H1 (cell line): ENCODE measurements at regions not wholly inside any gene's neighbourhood (a gene's known extent, or its start where the extent isn't known, plus 50 kb on each side); places are given as distances from the start of the nearest gene placed in this dataset.

Source experiments
- CTCF ChIA-PET: fragments of 300-600 bp; sonication (Branson Sonifier 250); formaldehyde crosslinking; loops from one replicate; lab custom pipeline; 2021; ENCODE audit not compliant: partially characterized antibody; lab: Charles Lee
- POLR2A ChIA-PET: fragments of 300-600 bp; sonication (Branson Sonifier 250); formaldehyde crosslinking; loops from one replicate; lab custom pipeline; 2021; ENCODE audit warnings: inconsistent platforms; ENCODE audit not compliant: partially characterized antibody; lab: Charles Lee
- DNase-seq, 2 experiments: peaks; one replicate each; pipeline versions ENCODE4 v3.0.0 to v3.0.0-alpha.2; 2010 to 2022; ENCODE audit warnings: low spot score in 2 of 2, low read depth in 1 of 2, mixed read lengths in 1 of 2
- FAIRE-seq: peaks from 2 replicates; lab custom pipeline; 2011; peaks lifted over from hg19 to GRCh38; lab: Jason Lieb, UNC
- H2AFZ ChIP-seq: 2 replicates; pipeline ENCODE4 v1.8.1; 2012; ENCODE audit warnings: low read length, inconsistent platforms
- H2AK5ac ChIP-seq: 2 replicates; pipeline ENCODE4 v1.6.1; 2013; ENCODE audit warnings: low read depth, low read length
- H2BK120ac ChIP-seq: replicated peaks from 2 replicates; pipeline ENCODE3; 2013; ENCODE audit warnings: low read depth, low read length, inconsistent platforms
- H2BK12ac ChIP-seq: 2 replicates; pipeline ENCODE4 v1.6.1; 2013; ENCODE audit warnings: low read depth, low read length
- H2BK15ac ChIP-seq: 2 replicates; pipeline ENCODE4 v1.6.1; 2013; ENCODE audit warnings: low read length
- H2BK20ac ChIP-seq: 2 replicates; pipeline ENCODE4 v1.6.1; 2013; ENCODE audit warnings: low read length
- H2BK5ac ChIP-seq: 2 replicates; pipeline ENCODE4 v1.6.1; 2013; ENCODE audit warnings: low read depth, low read length
- H3K14ac ChIP-seq: 2 replicates; pipeline ENCODE4 v1.6.1; 2013; ENCODE audit warnings: inconsistent platforms; ENCODE audit not compliant: insufficient read length
- H3K18ac ChIP-seq: 2 replicates; pipeline ENCODE4 v1.6.1; 2013; ENCODE audit warnings: low read length; ENCODE audit errors: extremely low read depth
- H3K23ac ChIP-seq: 2 replicates; pipeline ENCODE4 v1.6.1; 2013; ENCODE audit warnings: inconsistent platforms; ENCODE audit not compliant: insufficient read length
- H3K23me2 ChIP-seq: 2 replicates; pipeline ENCODE4 v1.6.1; 2013; ENCODE audit warnings: low read depth, low read length
- H3K27ac ChIP-seq: 2 replicates; pipeline ENCODE4 v1.6.1; 2011; ENCODE audit warnings: low read depth, low read length, inconsistent platforms
- H3K27me3 ChIP-seq, 4 experiments: replicated peaks in 1 of 4; 1 replicate in 1 of 4; 2 replicates in 3 of 4; pipeline versions ENCODE4 v1.6.1 to v1.8.1; 2011 to 2013; ENCODE audit warnings: low read length in 3 of 4, mild to moderate bottlenecking in 3 of 4, inconsistent platforms in 2 of 4, mixed read lengths in 2 of 4, moderate library complexity in 1 of 4; ENCODE audit not compliant: control insufficient read depth in 3 of 4, insufficient read depth in 3 of 4; ENCODE audit errors: extremely low read depth in 1 of 4
- H3K36me3 ChIP-seq, 4 experiments: 2 replicates each; pipeline versions ENCODE4 v1.6.1 to v1.8.1; 2011 to 2013; ENCODE audit warnings: mild to moderate bottlenecking in 4 of 4, low read length in 3 of 4, moderate library complexity in 2 of 4, control low read depth in 1 of 4, inconsistent platforms in 1 of 4; ENCODE audit not compliant: insufficient read depth in 4 of 4, control insufficient read depth in 2 of 4
- H3K4ac ChIP-seq: replicated peaks from 2 replicates; pipeline ENCODE3; 2013; ENCODE audit warnings: low read length, low read depth, mixed read lengths, inconsistent platforms; ENCODE audit not compliant: insufficient read length
- H3K4me1 ChIP-seq, 4 experiments: replicated peaks in 1 of 4; 1 replicate in 1 of 4; 2 replicates in 3 of 4; pipeline versions ENCODE4 v1.6.1 to v1.8.1; 2011 to 2013; ENCODE audit warnings: low read length in 3 of 4, inconsistent platforms in 2 of 4, mixed read lengths in 1 of 4; ENCODE audit not compliant: insufficient read depth in 4 of 4, control insufficient read depth in 3 of 4
- H3K4me2 ChIP-seq, 2 experiments: 2 replicates each; pipeline versions ENCODE4 v1.6.1 to v1.8.1; 2011 to 2013; ENCODE audit warnings: low read depth in 2 of 2, low read length in 2 of 2, control low read depth in 1 of 2, inconsistent platforms in 1 of 2, mild to moderate bottlenecking in 1 of 2; ENCODE audit not compliant: insufficient read depth in 1 of 2
- H3K4me3 ChIP-seq, 4 experiments: fragments of 200-600, 300-600 bp in 1 of 4; sonication (generic), shearing (Covaris generic), sonication (Bioruptor Twin) in 1 of 4; 2 replicates each; pipeline versions ENCODE4 v1.5.1 to v1.8.1; 2011 to 2016; ENCODE audit warnings: low read length in 4 of 4, low read depth in 3 of 4, control low read depth in 2 of 4, inconsistent platforms in 2 of 4, mild to moderate bottlenecking in 2 of 4, mixed read lengths in 1 of 4, moderate library complexity in 1 of 4; ENCODE audit not compliant: insufficient read depth in 2 of 4; ENCODE audit errors: extremely low read depth in 1 of 4
- H3K56ac ChIP-seq: replicated peaks from 2 replicates; pipeline ENCODE3; 2013; ENCODE audit warnings: low read depth, mild to moderate bottlenecking, mixed read lengths, low read length, inconsistent platforms; ENCODE audit not compliant: insufficient read length
- H3K79me1 ChIP-seq: 2 replicates; pipeline ENCODE4 v1.6.1; 2013; ENCODE audit warnings: low read depth, low read length, control low read depth
- H3K79me2 ChIP-seq, 2 experiments: 2 replicates each; pipeline versions ENCODE4 v1.6.1 to v1.8.1; 2012 to 2013; ENCODE audit warnings: low read length in 2 of 2, mild to moderate bottlenecking in 2 of 2, inconsistent platforms in 1 of 2; ENCODE audit not compliant: insufficient read depth in 2 of 2, control insufficient read depth in 1 of 2
- H3K9ac ChIP-seq, 4 experiments: replicated peaks in 1 of 4; 1 replicate in 1 of 4; 2 replicates in 3 of 4; pipeline versions ENCODE4 v1.6.1 to v1.8.1; 2011 to 2013; ENCODE audit warnings: low read depth in 3 of 4, low read length in 3 of 4, control low read depth in 2 of 4, mild to moderate bottlenecking in 2 of 4, moderate library complexity in 2 of 4, inconsistent platforms in 1 of 4; ENCODE audit errors: extremely low read depth in 1 of 4
- H3K9me3 ChIP-seq, 2 experiments: 2 replicates each; pipeline versions ENCODE4 v1.6.1 to v1.8.1; 2012 to 2013; ENCODE audit warnings: mild to moderate bottlenecking in 2 of 2, moderate library complexity in 2 of 2, control low read depth in 1 of 2, inconsistent platforms in 1 of 2, low read depth in 1 of 2, low read length in 1 of 2, mixed read lengths in 1 of 2; ENCODE audit not compliant: insufficient read depth in 2 of 2
- H4K20me1 ChIP-seq, 2 experiments: replicated peaks in 1 of 2; 2 replicates each; pipeline versions ENCODE3 to v1.8.1; 2011 to 2013; ENCODE audit warnings: inconsistent platforms in 2 of 2, low read length in 2 of 2, mild to moderate bottlenecking in 1 of 2; ENCODE audit not compliant: insufficient read depth in 2 of 2, control insufficient read depth in 1 of 2
- H4K5ac ChIP-seq: 2 replicates; pipeline ENCODE4 v1.6.1; 2013; ENCODE audit warnings: low read length, low read depth, mixed read lengths, inconsistent platforms; ENCODE audit not compliant: insufficient read length
- H4K8ac ChIP-seq: 2 replicates; pipeline ENCODE4 v1.8.0; 2013; ENCODE audit warnings: mild to moderate bottlenecking, moderate library complexity, low read length, inconsistent platforms; ENCODE audit not compliant: insufficient read depth; ENCODE audit errors: extremely low read depth
- H4K91ac ChIP-seq: replicated peaks from 2 replicates; pipeline ENCODE3; 2013; ENCODE audit warnings: low read length, mixed read lengths, inconsistent platforms; ENCODE audit not compliant: insufficient read length
- CTCF ChIP-seq, 3 experiments: IDR thresholded peaks; 1 replicate in 2 of 3; 2 replicates in 1 of 3; pipeline versions ENCODE4 v1.5.1 to v1.6.1; 2011; ENCODE audit warnings: low read length in 3 of 3, mild to moderate bottlenecking in 3 of 3, inconsistent platforms in 2 of 3, low read depth in 1 of 3, moderate library complexity in 1 of 3; ENCODE audit not compliant: insufficient read depth in 1 of 3; ENCODE audit errors: control extremely low read depth in 1 of 3
- KDM5A ChIP-seq: fragments of 200-600 bp; IDR thresholded peaks from 2 replicates; pipeline ENCODE4 v1.7.1; 2012; ENCODE audit warnings: mild to moderate bottlenecking, low read length, inconsistent platforms, mixed read lengths
- SIX5 ChIP-seq: IDR thresholded peaks from 2 replicates; pipeline ENCODE4 v1.6.1; 2011; ENCODE audit warnings: mild to moderate bottlenecking, low read depth, low read length
- WGBS, 2 experiments: shearing (Covaris generic) in 1 of 2; methylation state at CpG; one replicate each; pipeline versions ENCODE4 v1.1.6 to v1.1.7; 2013 to 2015; ENCODE audit warnings: low lambda C conversion rate in 2 of 2, mixed read lengths in 2 of 2, inconsistent platforms in 1 of 2, low coverage in 1 of 2, missing lambda C conversion rate in 1 of 2; ENCODE audit not compliant: insufficient replicate concordance in 2 of 2, insufficient coverage in 1 of 2, insufficient read length in 1 of 2; ENCODE audit errors: extremely low coverage in 1 of 2, missing lambda C conversion rate in 1 of 2; 5-methylcytosine and 5-hydroxymethylcytosine counted together

DNA sequence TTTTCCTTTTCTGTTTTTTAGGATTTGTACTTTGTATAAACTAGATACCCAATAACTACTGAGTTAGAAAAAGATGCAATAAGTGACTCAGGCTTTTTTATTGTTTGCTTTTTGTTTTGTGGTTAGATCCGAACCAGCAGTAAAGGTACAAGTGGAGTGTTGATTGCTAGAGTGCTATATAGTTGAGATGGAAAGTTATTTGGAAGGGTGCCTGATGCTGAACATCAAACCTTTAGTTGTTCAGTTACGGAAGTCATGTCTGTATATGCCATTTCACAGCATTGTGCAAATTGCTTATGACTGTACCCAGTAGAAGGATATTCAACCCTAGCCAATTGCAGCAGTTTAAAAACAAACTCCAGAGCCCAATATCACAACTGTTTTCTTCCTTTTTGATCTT, 285.1 kb downstream of the MAT2B start:
- Histone ChIP-seq H3K23me2 (no peaks in the 10 kb centered on the region), H3K14ac (no peak overlapping the region), H3K4ac (no peak overlapping the region), H3K27me3 (no peaks in the 10 kb centered on the region), H3K27ac (no peak overlapping the region), H3K56ac (no peak overlapping the region), H2AFZ (no peak overlapping the region), H3K9ac (no peak overlapping the region), H3K23ac (no peak overlapping the region), H3K79me1 (no peaks in the 10 kb centered on the region), H4K20me1 (no peaks in the 10 kb centered on the region), H3K79me2 (no peaks in the 10 kb centered on the region), H2BK120ac (no peak overlapping the region), H3K4me1 (no peaks in the 10 kb centered on the region), H2BK20ac (no peak overlapping the region), H3K4me2 (no peak overlapping the region), H3K4me3 (no peak overlapping the region), H4K91ac (no peak overlapping the region), H2BK12ac (no peak overlapping the region), H3K9me3 (no peaks in the 10 kb centered on the region), H3K36me3 (no peaks in the 10 kb centered on the region), H2BK5ac (no peak overlapping the region), H4K8ac (no peak overlapping the region), H2AK5ac (no peak overlapping the region), H4K5ac (no peak overlapping the region), H2BK15ac (no peak overlapping the region), H3K18ac (no peak overlapping the region)
- TF ChIP-seq CTCF (IDR thresholded peaks at IDR 0.05; ENCODE audit: control extremely low read depth in 1 of 3, insufficient read depth in 1 of 3, low read depth in 1 of 3, low read length in 3 of 3) = no peak
- no peak for TF ChIP-seq KDM5A
- TF ChIP-seq SIX5 = no peak
- DNase-seq = no peak
- ChIA-PET POLR2A (no interaction called here), CTCF (interaction anchor here (0.9 kb wide), 1 partner anchor 16 kb away, joined by 3 read pairs; no protein-coding TSS in a partner anchor)
- no peak for FAIRE-seq
- WGBS, 2 experiments = 88% methylated on average over 2 of the region's 2 CpGs; no CpG with 5 or more reads in 1 of the 2 experiments
